IPS DF 6.9 (cell line): ENCODE measurements at regions not wholly inside any gene's neighbourhood (a gene's known extent, or its start where the extent isn't known, plus 50 kb on each side); places are given as distances from the start of the nearest gene placed in this dataset.

Experiments
- DNase-seq: peaks from one replicate; pipeline ENCODE4 v3.0.0-alpha.2; 2013; ENCODE audit warnings: low read depth, low spot score
- H3K27ac ChIP-seq: one replicate; pipeline ENCODE4 v1.5.1; 2013; ENCODE audit warnings: low read length, control low read depth
- H3K27me3 ChIP-seq: 2 replicates; pipeline ENCODE4 v1.6.1; 2013; ENCODE audit warnings: mild to moderate bottlenecking, low read length; ENCODE audit not compliant: control insufficient read depth, insufficient read depth
- H3K36me3 ChIP-seq: 2 replicates; pipeline ENCODE4 v1.6.1; 2013; ENCODE audit warnings: low read length; ENCODE audit not compliant: control insufficient read depth, insufficient read depth
- H3K4me1 ChIP-seq: 2 replicates; pipeline ENCODE4 v1.6.1; 2013; ENCODE audit warnings: low read length; ENCODE audit not compliant: control insufficient read depth, insufficient read depth
- H3K4me3 ChIP-seq: 2 replicates; pipeline ENCODE4 v1.5.1; 2013; ENCODE audit warnings: mild to moderate bottlenecking, low read length
- H3K9me3 ChIP-seq: 2 replicates; pipeline ENCODE4 v1.6.1; 2013; ENCODE audit warnings: low read length, inconsistent platforms; ENCODE audit not compliant: control insufficient read depth, insufficient read depth
- WGBS: extraction: QIAGEN DNeasy Blood & Tissue Kit; methylation state at CpG from one replicate; pipeline ENCODE4 v1.1.7; 2013; ENCODE audit warnings: mixed read lengths, missing lambda C conversion rate; ENCODE audit not compliant: insufficient read length, insufficient coverage; 5-methylcytosine and 5-hydroxymethylcytosine counted together

DNA sequence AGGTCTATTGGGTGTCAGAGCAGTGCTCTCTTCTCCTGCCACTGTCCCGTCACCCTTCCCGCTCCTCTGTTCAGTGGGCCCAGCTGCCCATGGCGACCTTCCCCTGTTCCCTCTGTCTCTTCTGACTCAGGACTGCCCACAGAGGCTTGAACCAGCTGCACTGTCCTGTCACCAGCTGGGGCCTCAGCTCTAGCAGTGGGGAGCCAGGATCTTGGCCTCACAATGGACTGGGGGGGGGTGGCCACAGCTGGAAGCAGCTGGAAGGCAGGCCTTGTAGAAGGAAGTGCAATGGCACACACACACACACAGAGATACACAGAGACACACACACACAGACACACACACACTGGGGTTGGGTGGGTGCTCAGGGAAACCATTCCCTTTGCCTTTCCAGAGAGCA is 114.0 kb upstream of the PJA1 start:
- Histone ChIP-seq H3K27ac (no peak overlapping the region), H3K36me3 (no peaks in the 10 kb centered on the region), H3K27me3 (peaks cover 6% of the 10 kb centered on the region), H3K4me1 (peaks cover 7% of the 10 kb centered on the region; the same call in 1 of the 2 replicates), H3K4me3 (no peak overlapping the region), H3K9me3 (no peaks in the 10 kb centered on the region; the same call in 1 of the 2 replicates)
- WGBS, result no CpG with 5 or more reads among the region's 3 CpGs
- DNase-seq, result no peak

DNA sequence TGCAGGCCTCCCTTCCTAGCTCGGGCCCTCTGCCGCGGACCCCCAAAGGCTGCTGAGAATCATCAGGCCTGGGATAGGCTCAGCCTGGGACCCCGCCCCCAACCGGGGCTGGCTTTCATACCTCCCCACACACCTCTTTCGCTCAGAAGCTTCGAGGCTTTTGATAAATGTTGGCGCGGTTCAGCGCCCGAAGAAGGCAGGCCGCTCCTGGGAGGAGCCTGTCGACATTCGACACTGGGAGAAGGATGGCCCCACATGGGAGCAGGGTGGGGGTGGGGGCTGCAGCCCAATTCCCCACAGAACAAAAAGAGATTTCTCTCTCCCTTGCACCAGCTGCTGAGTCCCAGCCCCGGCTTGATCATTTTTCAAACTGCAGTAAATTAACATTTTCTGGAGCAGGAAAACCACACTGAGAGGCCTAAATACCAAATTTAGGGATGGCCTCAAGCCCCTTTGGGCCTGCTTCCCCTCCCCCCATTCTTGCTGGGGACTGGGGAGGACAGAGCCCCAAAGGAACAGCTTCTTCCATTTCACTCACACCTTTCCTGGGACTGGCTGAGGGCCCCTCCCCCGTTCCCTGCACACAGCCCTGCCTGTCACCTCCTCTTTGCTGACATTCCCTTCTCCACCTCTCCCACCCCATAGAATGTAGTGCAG is 112.9 kb upstream of the PJA1 start:
- WGBS, result no CpG with 5 or more reads among the region's 16 CpGs
- no peak for DNase-seq

DNA sequence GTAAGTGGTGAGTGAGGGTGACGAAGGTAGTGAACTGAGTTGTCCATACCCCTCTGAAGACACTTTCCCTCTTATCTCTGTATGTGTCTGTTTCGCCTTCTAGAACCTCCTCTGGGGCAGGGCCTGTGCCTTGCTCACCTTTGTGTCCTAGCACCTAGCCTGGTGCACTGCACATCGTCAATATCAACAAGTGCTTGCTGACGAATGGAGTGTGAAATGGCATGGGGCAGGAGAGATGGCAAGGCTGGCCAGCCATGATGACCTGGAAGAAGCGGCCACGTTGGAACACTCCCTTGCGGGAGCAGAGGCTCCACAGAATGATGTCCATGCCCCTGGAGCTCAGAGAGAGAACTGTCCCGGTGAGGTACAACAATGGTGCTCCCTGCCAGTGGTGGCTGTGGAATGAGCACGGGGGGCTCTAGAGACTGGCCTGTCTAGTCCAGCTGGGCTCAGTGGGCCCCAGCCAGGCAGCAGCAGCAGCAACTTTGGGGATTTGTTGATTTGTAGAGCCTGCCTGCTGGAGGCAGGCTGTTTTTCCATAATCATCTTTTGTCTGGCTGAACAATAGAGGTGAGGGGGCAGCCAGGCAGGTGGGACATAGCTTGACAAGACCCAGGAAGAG is 112.2 kb upstream of the PJA1 start:
- no peak overlapping the region for H3K4me3 ChIP-seq
- peaks cover 7% of the 10 kb centered on the region; the same call in 1 of the 2 replicates for H3K4me1 ChIP-seq
- no peak overlapping the region for H3K27ac ChIP-seq
- 100% methylated on average over 1 of the region's 9 CpGs for WGBS
- H3K9me3 ChIP-seq, result no peaks in the 10 kb centered on the region
- H3K27me3 ChIP-seq, result peaks cover 4% of the 10 kb centered on the region
- DNase-seq, result no peak
- H3K36me3 ChIP-seq, result no peaks in the 10 kb centered on the region

More for the DNA sequence above, 112.9 kb upstream of the PJA1 start:
- no peak overlapping the region for H3K4me3 ChIP-seq
- H3K27me3 ChIP-seq, result peaks cover 4% of the 10 kb centered on the region
- no peaks in the 10 kb centered on the region for H3K36me3 ChIP-seq
- no peaks in the 10 kb centered on the region for H3K9me3 ChIP-seq
- peaks cover 7% of the 10 kb centered on the region; the same call in 1 of the 2 replicates for H3K4me1 ChIP-seq
- no peak overlapping the region for H3K27ac ChIP-seq

DNA sequence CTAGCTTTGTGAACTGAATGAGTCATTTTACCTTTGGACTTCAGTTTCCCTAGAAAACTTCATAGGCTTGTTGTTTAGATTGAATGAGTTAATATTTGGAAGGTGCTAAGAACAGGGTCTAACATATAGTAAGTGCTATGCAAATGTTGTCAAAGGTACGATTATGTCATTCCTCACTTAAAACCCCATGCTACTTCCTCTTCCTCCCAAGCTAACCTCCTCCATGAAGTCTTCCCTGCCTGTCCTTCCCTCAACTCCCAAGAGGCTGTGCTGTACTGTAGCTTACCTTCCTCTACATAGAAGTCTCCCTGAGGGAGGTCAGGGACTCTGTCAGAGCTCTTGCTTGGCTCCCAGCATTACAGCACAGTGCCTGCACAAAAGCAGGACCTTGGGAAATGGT is 103.4 kb upstream of the PJA1 start:
- no CpG with 5 or more reads among the region's 1 CpG for WGBS

DNA sequence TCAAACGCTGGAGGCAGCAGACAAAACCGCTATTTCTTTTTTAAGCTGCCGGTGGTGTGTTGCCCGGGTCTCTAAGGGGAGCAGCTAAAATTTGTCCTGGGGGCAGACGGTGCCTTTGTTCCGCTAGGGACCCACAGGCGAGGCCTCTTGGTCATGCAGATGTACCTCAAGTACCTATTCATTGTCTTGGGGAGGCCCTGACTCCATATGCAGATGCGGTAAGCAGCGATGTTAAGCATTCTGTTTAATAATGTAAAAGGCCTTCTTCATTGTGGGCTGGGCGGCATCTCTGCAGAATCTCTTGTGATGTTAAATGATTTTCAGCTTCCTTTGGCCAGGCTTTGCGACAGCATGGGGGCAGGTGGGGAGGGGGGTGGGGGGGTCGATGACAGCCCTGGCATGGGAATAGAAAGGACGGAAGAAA is 98.9 kb upstream of the PJA1 start:
- Histone ChIP-seq H3K4me3 (no peak overlapping the region), H3K27me3 (peaks cover 39% of the 10 kb centered on the region), H3K27ac (no peak overlapping the region), H3K36me3 (no peaks in the 10 kb centered on the region), H3K9me3 (no peaks in the 10 kb centered on the region; the same call in 1 of the 2 replicates), H3K4me1 (peaks cover 4% of the 10 kb centered on the region; the same call in 1 of the 2 replicates)
- WGBS, result no CpG with 5 or more reads among the region's 13 CpGs
- peak; percentile 61 for DNase-seq

More for the DNA sequence above, 103.4 kb upstream of the PJA1 start:
- H3K36me3 ChIP-seq, result no peaks in the 10 kb centered on the region
- peaks cover 11% of the 10 kb centered on the region for H3K27me3 ChIP-seq
- H3K4me3 ChIP-seq, result no peak overlapping the region
- no peaks in the 10 kb centered on the region; the same call in 1 of the 2 replicates for H3K4me1 ChIP-seq
- no peaks in the 10 kb centered on the region for H3K9me3 ChIP-seq
- no peak overlapping the region for H3K27ac ChIP-seq
- no peak for DNase-seq

DNA sequence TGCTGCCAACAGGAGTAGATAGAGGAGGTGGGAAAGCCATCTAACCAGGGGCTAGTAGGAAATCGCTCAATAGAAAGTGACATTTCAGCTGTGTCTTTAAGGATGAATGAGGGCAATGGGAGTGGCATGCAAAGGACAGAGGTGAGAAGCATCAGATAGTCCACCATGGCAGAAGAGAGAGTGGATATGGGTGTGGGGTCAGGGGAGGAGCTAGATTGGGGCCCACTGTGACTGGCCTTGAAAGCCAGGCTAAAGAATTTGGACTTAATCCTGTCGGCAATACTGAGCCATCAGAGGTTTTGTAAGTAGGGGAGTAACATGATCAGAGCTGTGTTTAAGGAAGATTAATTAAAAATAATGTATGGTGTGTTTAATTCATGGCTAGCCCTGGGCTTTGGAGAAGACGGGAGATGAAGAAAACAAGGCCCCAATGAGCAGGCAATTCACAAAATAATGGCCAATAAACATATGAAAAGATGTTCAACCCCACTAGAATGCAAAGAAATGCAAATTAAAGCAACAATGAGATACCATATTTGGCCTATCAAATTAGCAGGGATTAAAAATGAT is 98.1 kb upstream of the PJA1 start:
- peaks cover 4% of the 10 kb centered on the region; the same call in 1 of the 2 replicates for H3K4me1 ChIP-seq
- H3K4me3 ChIP-seq, result no peak overlapping the region
- H3K27ac ChIP-seq, result no peak overlapping the region
- no CpG with 5 or more reads among the region's 3 CpGs for WGBS
- H3K27me3 ChIP-seq, result peaks cover 44% of the 10 kb centered on the region
- H3K9me3 ChIP-seq, result no peaks in the 10 kb centered on the region; the same call in 1 of the 2 replicates
- H3K36me3 ChIP-seq, result no peaks in the 10 kb centered on the region
- no peak for DNase-seq

DNA sequence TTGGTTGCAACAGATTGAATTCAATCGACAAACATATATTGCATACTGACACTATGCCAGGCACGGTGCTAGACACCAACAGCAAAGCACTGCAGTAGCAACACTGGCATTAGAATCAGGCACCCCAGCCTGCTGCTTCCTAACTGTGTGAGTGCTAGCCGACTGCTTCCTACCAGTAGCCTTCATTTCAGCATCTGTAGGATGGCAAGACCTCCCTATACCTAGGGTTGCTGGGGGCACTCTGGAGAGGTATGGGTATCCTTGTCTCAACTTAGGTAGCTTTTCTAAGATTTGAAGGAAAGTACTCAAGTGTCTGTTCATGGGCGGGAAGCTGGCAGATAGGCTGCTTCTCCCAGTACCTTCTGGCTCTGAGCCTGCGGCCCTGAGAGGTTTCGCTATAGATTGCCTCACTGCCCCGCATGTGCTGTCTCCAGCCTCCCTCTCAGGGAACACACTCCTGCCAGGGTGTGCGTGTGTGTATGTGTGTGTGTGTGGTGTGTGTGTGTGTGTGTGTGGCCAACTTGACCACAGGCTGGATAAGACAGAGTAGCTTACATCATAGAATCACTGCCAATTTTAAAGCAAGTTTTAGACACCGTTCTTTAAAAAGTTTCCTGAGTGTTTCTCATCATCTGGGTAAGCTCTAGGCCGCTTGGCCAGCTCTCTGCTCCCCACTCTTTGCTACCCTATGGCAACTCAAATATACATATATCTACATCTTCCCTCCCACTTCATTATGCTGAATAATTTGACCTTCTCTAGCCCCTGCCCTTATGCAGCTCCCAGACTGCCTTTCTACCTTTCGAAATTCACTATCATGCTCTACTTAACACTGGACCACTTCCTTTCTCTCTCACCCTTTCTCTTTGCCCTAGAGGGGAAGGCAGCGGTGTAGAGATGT is 97.0 kb upstream of the PJA1 start:
- Histone ChIP-seq H3K9me3 (no peaks in the 10 kb centered on the region; the same call in 1 of the 2 replicates), H3K27ac (no peak overlapping the region), H3K27me3 (peaks cover 42% of the 10 kb centered on the region), H3K4me3 (no peak overlapping the region), H3K4me1 (peaks cover 4% of the 10 kb centered on the region; the same call in 1 of the 2 replicates), H3K36me3 (no peaks in the 10 kb centered on the region)
- WGBS, result no CpG with 5 or more reads among the region's 12 CpGs
- no peak for DNase-seq

DNA sequence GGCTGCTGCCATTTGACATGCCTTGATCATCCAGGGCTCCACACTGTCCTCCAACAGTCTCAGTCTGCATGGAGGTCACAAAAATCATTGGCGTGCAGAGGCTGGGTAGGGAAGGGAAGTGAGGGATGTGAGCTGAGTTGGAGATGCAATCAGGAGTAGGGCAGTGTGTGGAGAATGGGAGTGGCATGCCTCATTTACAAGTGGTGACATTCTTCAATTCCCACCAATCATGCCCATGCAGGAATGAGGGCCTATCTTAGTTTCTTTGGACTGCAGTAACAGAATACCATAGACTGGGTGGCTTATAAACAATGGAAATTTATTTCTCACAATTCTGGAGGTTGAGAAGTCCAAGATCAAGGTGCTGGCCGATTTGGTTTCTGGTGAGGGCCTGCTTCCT is 94.9 kb upstream of the PJA1 start:
- Histone ChIP-seq H3K4me1 (peaks cover 4% of the 10 kb centered on the region; the same call in 1 of the 2 replicates), H3K4me3 (no peak overlapping the region), H3K27me3 (peaks cover 35% of the 10 kb centered on the region), H3K9me3 (no peaks in the 10 kb centered on the region; the same call in 1 of the 2 replicates), H3K36me3 (no peaks in the 10 kb centered on the region), H3K27ac (no peak overlapping the region)
- no CpG with 5 or more reads among the region's 2 CpGs for WGBS
- no peak for DNase-seq

DNA sequence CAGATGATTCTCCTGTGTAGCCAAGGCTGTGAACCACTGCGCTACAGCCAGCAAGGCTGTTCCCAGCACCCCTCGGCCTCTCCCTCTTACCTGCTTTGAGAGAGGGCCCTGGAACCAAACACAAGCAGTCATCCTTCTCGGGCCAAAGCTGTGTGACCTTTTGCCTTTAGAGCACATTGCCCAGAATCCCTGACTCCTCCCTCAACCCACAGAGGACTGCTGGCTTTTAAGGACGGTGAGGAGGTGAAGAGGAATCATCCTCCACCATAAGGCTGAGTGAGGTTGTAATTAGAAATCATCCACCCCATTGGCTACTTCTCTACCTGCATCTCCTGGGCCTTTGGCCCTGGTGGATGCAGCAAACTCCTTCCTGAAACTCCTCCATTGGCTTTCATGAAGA is 93.6 kb upstream of the PJA1 start:
- Histone ChIP-seq H3K9me3 (no peaks in the 10 kb centered on the region; the same call in 1 of the 2 replicates), H3K36me3 (no peaks in the 10 kb centered on the region), H3K4me3 (no peak overlapping the region), H3K27ac (no peak overlapping the region), H3K27me3 (peaks cover 33% of the 10 kb centered on the region), H3K4me1 (peaks cover 4% of the 10 kb centered on the region; the same call in 1 of the 2 replicates)
- no peak for DNase-seq
- WGBS, result no CpG with 5 or more reads among the region's 4 CpGs
